ENCODE measurements at regions not wholly inside any gene's neighbourhood (a gene's known extent, or its start where the extent isn't known, plus 50 kb on each side); places are given as distances from the start of the nearest gene placed in this dataset.

- DNase-seq (ENCODE audit: low read depth in 2 of 3, low spot score in 1 of 3), result no peak
Observed at GRCh38 chr5:42337607-42338006, 85.6 kb upstream of the GHR start.

- no peak for DNase-seq (ENCODE audit: low read depth in 2 of 3, low spot score in 1 of 3)
Observed at GRCh38 chr5:42338136-42338535, 85.1 kb upstream of the GHR start.

GRCh38 chr5:42349163-42349562, 74.1 kb upstream of the GHR start:
- no peak for DNase-seq (ENCODE audit: low read depth in 2 of 3, low spot score in 1 of 3)

- no peak for DNase-seq (ENCODE audit: low read depth in 2 of 3, low spot score in 1 of 3)
Observed at GRCh38 chr5:42351956-42352355, 71.3 kb upstream of the GHR start.

- no peak for DNase-seq (ENCODE audit: low read depth in 2 of 3, low spot score in 1 of 3)
Observed at GRCh38 chr5:42360056-42360455, 63.2 kb upstream of the GHR start.

GRCh38 chr5:42360616-42361314, 62.5 kb upstream of the GHR start:
- no peak for DNase-seq (ENCODE audit: low read depth in 2 of 3, low spot score in 1 of 3)

GRCh38 chr5:42361315-42361688, 61.9 kb upstream of the GHR start:
- no peak for DNase-seq (ENCODE audit: low read depth in 2 of 3, low spot score in 1 of 3)

- no peak for DNase-seq (ENCODE audit: low read depth in 2 of 3, low spot score in 1 of 3)
Observed at GRCh38 chr5:42366051-42366450, 57.2 kb upstream of the GHR start.
